ENCODE measurements at regions not wholly inside any gene's neighbourhood (a gene's known extent, or its start where the extent isn't known, plus 50 kb on each side); places are given as distances from the start of the nearest gene placed in this dataset.

DNA sequence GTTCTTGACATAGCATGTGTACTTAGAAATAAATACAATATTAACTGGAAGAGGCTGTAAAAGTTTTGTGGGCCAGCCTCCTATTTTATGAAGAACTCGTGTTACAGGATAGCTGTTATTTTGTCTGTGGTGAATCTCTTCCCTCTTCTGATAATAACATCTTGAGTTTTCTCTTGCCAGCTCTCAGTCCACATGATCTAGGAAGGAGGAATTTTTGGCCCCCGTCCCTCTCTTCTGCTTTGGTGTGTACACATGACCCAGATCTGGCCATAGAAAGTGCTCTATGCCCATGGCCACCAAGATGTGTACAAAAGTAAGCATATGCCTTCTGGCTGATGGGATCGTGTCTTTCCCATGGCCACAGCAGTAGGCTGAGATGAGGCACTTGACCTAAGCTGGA, 108.0 kb upstream of the LEF1 start (continued):
- no peak for TF ChIP-seq ZNF10 (tag by site-specific recombination; IDR thresholded peaks at IDR 0.05)
- no peak for TF ChIP-seq RBAK (tag by site-specific recombination; IDR thresholded peaks at IDR 0.05)

DNA sequence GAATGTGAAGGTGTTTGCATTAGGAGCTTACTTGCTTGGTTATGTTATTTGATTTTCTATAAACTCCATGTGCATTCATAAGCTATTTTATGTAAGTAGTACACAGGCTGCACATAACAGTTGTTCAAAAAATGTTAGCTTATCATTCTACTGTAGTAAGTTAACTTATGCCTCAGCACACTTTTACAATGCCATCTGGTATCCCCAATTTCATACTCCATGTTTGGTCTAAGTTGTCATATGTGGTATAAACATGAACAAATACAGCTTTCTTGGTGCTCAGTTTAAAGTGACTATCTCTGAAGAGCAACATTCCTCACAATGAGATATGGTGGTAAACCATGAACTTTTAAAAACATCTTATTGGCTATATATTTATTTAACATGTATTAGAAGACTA, 104.3 kb upstream of the LEF1 start:
- Histone ChIP-seq H3K4me1 (ENCODE audit: control insufficient read depth, insufficient read depth, low read length) (no peaks in the 10 kb centered on the region), H3K36me3 (ENCODE audit: control insufficient read depth in 2 of 2, insufficient read depth in 1 of 2, low read length in 2 of 2) (no peaks in the 10 kb centered on the region), H3K27ac (ENCODE audit: extremely low read depth, low read depth, low read length) (no peak overlapping the region), H3K9me3 (ENCODE audit: control insufficient read depth, insufficient read depth, low read depth, low read length) (no peaks in the 10 kb centered on the region), H3K4me3 (ENCODE audit: low read depth, low read length) (no peak overlapping the region)
- CTCF ChIA-PET = no interaction called here
- TF ChIP-seq ZNF473 (tag by site-specific recombination; IDR thresholded peaks at IDR 0.05) (no peak), WT1 (tag by site-specific recombination; IDR thresholded peaks at IDR 0.05) (no peak), HOXD13 (CRISPR knock-in tag; IDR thresholded peaks at IDR 0.05; ENCODE audit: borderline replicate concordance) (no peak), ZIC2 (tag by site-specific recombination; IDR thresholded peaks at IDR 0.05) (no peak), KLF7 (tag by site-specific recombination; IDR thresholded peaks at IDR 0.05; ENCODE audit: borderline replicate concordance) (no peak), ZNF514 (tag by site-specific recombination; IDR thresholded peaks at IDR 0.05) (no peak), ZNF837 (tag by site-specific recombination; IDR thresholded peaks at IDR 0.05) (no peak)
- TF ChIP-seq, protein P1, sequence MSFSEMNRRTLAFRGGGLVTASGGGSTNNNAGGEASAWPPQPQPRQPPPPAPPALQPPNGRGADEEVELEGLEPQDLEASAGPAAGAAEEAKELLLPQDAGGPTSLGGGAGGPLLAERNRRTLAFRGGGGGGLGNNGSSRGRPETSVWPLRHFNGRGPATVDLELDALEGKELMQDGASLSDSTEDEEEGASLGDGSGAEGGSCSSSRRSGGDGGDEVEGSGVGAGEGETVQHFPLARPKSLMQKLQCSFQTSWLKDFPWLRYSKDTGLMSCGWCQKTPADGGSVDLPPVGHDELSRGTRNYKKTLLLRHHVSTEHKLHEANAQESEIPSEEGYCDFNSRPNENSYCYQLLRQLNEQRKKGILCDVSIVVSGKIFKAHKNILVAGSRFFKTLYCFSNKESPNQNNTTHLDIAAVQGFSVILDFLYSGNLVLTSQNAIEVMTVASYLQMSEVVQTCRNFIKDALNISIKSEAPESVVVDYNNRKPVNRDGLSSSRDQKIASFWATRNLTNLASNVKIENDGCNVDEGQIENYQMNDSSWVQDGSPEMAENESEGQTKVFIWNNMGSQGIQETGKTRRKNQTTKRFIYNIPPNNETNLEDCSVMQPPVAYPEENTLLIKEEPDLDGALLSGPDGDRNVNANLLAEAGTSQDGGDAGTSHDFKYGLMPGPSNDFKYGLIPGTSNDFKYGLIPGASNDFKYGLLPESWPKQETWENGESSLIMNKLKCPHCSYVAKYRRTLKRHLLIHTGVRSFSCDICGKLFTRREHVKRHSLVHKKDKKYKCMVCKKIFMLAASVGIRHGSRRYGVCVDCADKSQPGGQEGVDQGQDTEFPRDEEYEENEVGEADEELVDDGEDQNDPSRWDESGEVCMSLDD (tag by site-specific recombination; IDR thresholded peaks at IDR 0.05) = no peak
- TF ChIP-seq, protein P2, sequence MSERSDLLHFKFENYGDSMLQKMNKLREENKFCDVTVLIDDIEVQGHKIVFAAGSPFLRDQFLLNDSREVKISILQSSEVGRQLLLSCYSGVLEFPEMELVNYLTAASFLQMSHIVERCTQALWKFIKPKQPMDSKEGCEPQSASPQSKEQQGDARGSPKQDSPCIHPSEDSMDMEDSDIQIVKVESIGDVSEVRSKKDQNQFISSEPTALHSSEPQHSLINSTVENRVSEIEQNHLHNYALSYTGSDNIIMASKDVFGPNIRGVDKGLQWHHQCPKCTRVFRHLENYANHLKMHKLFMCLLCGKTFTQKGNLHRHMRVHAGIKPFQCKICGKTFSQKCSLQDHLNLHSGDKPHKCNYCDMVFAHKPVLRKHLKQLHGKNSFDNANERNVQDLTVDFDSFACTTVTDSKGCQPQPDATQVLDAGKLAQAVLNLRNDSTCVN (tag by site-specific recombination; optimal IDR thresholded peaks at IDR 0.05) = no peak
- TF ChIP-seq, protein P3, sequence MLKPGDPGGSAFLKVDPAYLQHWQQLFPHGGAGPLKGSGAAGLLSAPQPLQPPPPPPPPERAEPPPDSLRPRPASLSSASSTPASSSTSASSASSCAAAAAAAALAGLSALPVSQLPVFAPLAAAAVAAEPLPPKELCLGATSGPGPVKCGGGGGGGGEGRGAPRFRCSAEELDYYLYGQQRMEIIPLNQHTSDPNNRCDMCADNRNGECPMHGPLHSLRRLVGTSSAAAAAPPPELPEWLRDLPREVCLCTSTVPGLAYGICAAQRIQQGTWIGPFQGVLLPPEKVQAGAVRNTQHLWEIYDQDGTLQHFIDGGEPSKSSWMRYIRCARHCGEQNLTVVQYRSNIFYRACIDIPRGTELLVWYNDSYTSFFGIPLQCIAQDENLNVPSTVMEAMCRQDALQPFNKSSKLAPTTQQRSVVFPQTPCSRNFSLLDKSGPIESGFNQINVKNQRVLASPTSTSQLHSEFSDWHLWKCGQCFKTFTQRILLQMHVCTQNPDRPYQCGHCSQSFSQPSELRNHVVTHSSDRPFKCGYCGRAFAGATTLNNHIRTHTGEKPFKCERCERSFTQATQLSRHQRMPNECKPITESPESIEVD (tag by site-specific recombination; IDR thresholded peaks at IDR 0.05) = no peak
- POLR2A ChIA-PET = no interaction called here

DNA sequence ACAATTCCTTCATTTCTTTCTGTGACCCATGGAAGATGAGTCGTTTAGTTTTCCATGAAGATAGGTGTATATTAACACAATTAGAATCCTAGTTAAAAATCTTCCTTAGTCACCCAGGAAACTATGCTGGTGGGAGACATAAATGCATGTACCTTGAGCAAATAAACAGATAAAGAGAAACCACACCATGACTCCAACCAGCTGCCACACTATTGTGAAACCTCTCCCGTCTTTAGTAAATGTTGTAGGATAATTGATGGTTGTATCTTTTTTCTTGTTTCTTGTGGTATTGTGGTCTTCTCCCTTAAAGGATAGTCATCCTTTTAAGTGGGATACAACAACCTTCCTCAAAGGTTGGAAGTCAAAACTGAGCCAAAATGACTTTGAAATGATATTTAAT, 103.8 kb upstream of the LEF1 start:
- Histone ChIP-seq H3K27ac (ENCODE audit: extremely low read depth, low read depth, low read length) (no peak overlapping the region), H3K36me3 (ENCODE audit: control insufficient read depth in 2 of 2, insufficient read depth in 1 of 2, low read length in 2 of 2) (no peaks in the 10 kb centered on the region), H3K4me1 (ENCODE audit: control insufficient read depth, insufficient read depth, low read length) (no peaks in the 10 kb centered on the region), H3K4me3 (ENCODE audit: low read depth, low read length) (no peak overlapping the region), H3K9me3 (ENCODE audit: control insufficient read depth, insufficient read depth, low read depth, low read length) (no peaks in the 10 kb centered on the region)
- TF ChIP-seq ZNF184 (tag by site-specific recombination; IDR thresholded peaks at IDR 0.05) (no peak), TRIM28 (IDR thresholded peaks at IDR 0.05; ENCODE audit: borderline replicate concordance, low read length) (no peak), HOXD13 (CRISPR knock-in tag; IDR thresholded peaks at IDR 0.05; ENCODE audit: borderline replicate concordance) (no peak), REPIN1 (tag by site-specific recombination; IDR thresholded peaks at IDR 0.05; ENCODE audit: low read depth) (no peak), ZNF777 (tag by site-specific recombination; IDR thresholded peaks at IDR 0.05; ENCODE audit: borderline replicate concordance) (no peak), ZFP37 (tag by site-specific recombination; IDR thresholded peaks at IDR 0.05) (no peak), YY1 (tag by site-specific recombination; IDR thresholded peaks at IDR 0.05) (no peak), ZBTB7A (tag by site-specific recombination; IDR thresholded peaks at IDR 0.05; ENCODE audit: low read depth) (no peak), ZNF670 (tag by site-specific recombination; IDR thresholded peaks at IDR 0.05; ENCODE audit: low read depth) (no peak), SETDB1 (IDR thresholded peaks at IDR 0.05; ENCODE audit: insufficient read length, low read length) (no peak)
- TF ChIP-seq, protein P4, sequence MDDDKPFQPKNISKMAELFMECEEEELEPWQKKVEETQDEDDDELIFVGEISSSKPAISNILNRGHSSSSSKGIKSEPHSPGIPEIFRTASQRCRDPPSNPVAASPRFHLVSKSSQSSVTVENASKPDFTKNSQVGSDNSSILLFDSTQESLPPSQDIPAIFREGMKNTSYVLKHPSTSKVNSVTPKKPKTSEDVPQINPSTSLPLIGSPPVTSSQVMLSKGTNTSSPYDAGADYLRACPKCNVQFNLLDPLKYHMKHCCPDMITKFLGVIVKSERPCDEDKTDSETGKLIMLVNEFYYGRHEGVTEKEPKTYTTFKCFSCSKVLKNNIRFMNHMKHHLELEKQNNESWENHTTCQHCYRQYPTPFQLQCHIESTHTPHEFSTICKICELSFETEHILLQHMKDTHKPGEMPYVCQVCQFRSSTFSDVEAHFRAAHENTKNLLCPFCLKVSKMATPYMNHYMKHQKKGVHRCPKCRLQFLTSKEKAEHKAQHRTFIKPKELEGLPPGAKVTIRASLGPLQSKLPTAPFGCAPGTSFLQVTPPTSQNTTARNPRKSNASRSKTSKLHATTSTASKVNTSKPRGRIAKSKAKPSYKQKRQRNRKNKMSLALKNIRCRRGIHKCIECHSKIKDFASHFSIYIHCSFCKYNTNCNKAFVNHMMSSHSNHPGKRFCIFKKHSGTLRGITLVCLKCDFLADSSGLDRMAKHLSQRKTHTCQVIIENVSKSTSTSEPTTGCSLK (tag by site-specific recombination; IDR thresholded peaks at IDR 0.05) = no peak
- TF ChIP-seq, protein P5, sequence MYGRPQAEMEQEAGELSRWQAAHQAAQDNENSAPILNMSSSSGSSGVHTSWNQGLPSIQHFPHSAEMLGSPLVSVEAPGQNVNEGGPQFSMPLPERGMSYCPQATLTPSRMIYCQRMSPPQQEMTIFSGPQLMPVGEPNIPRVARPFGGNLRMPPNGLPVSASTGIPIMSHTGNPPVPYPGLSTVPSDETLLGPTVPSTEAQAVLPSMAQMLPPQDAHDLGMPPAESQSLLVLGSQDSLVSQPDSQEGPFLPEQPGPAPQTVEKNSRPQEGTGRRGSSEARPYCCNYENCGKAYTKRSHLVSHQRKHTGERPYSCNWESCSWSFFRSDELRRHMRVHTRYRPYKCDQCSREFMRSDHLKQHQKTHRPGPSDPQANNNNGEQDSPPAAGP (tag by site-specific recombination; IDR thresholded peaks at IDR 0.05) = no peak
- POLR2A ChIA-PET = no interaction called here
- CTCF ChIA-PET = no interaction called here
